Endothelial cell of umbilical vein (primary cell): ENCODE measurements at regions not wholly inside any gene's neighbourhood (a gene's known extent, or its start where the extent isn't known, plus 50 kb on each side); places are given as distances from the start of the nearest gene placed in this dataset.

Experiments used
- BruUV-seq: library from RNA; stranded (reverse); fragments of 400-500 nt; replicated peaks from 2 replicates; lab custom pipeline; 2021; lab: Mats Ljungman, UMichigan
- CTCF ChIA-PET: fragments of 300-600, 350-600 bp; sonication (Branson Sonifier 250); formaldehyde crosslinking; loops from one replicate; lab custom pipeline; 2021; ENCODE audit warnings: antibody characterized with exemption, inconsistent platforms; lab: Charles Lee
- POLR2A ChIA-PET: fragments of 300-600, 350-600 bp; sonication (Branson Sonifier 250); formaldehyde crosslinking; loops from one replicate; lab custom pipeline; 2021; ENCODE audit warnings: antibody characterized with exemption, inconsistent platforms; lab: Charles Lee
- DNase-seq: peaks from one replicate; pipeline ENCODE4 v3.0.0-alpha.2; 2011; ENCODE audit warnings: low read depth, low spot score
- FAIRE-seq: peaks from 2 replicates; lab custom pipeline; 2011; peaks lifted over from hg19 to GRCh38; lab: Jason Lieb, UNC
- H2AFZ ChIP-seq: 2 replicates; pipeline ENCODE4 v1.6.0; 2012; ENCODE audit warnings: low read depth, low read length, control low read depth, inconsistent platforms
- H3K27ac ChIP-seq: 2 replicates; pipeline ENCODE4 v1.5.1; 2011; ENCODE audit warnings: low read depth, mild to moderate bottlenecking, control low read depth, low read length, moderate library complexity; ENCODE audit not compliant: insufficient read depth
- H3K27me3 ChIP-seq, 2 experiments: 2 replicates each; pipeline versions ENCODE4 v1.6.0 to v1.6.1; 2011; ENCODE audit warnings: low read length in 2 of 2, mixed read lengths in 1 of 2; ENCODE audit not compliant: control insufficient read depth in 2 of 2, insufficient read depth in 2 of 2
- H3K36me3 ChIP-seq, 2 experiments: 2 replicates in 1 of 2; 3 replicates in 1 of 2; pipeline ENCODE4 v1.5.1; 2011; ENCODE audit warnings: low read length in 2 of 2, mild to moderate bottlenecking in 1 of 2, moderate library complexity in 1 of 2; ENCODE audit not compliant: control insufficient read depth in 2 of 2, insufficient read depth in 2 of 2; ENCODE audit errors: extremely low read depth in 1 of 2
- H3K4me1 ChIP-seq: 3 replicates; pipeline ENCODE4 v1.5.1; 2011; ENCODE audit warnings: mild to moderate bottlenecking, low read length; ENCODE audit not compliant: control insufficient read depth, insufficient read depth; ENCODE audit errors: extremely low read depth
- H3K4me2 ChIP-seq: 2 replicates; pipeline ENCODE4 v1.6.1; 2011; ENCODE audit warnings: low read length, control low read depth, mixed read lengths; ENCODE audit not compliant: insufficient read depth
- H3K4me3 ChIP-seq, 3 experiments: fragments of 200-600 bp in 1 of 3; sonication (generic), shearing (Covaris generic) in 1 of 3; replicated peaks in 1 of 3; 2 replicates each; pipeline ENCODE4 v1.5.1; 2011 to 2016; ENCODE audit warnings: control low read depth in 3 of 3, low read length in 3 of 3, mild to moderate bottlenecking in 2 of 3, inconsistent platforms in 1 of 3, low read depth in 1 of 3, moderate library complexity in 1 of 3; ENCODE audit not compliant: insufficient read depth in 1 of 3
- H3K79me2 ChIP-seq: 2 replicates; pipeline ENCODE4 v1.6.0; 2012; ENCODE audit warnings: low read length, inconsistent platforms; ENCODE audit not compliant: control insufficient read depth, insufficient read depth
- H3K9ac ChIP-seq: replicated peaks from 2 replicates; pipeline ENCODE3; 2011; ENCODE audit warnings: low read length, control low read depth; ENCODE audit not compliant: insufficient read depth; ENCODE audit errors: extremely low read depth
- H3K9me1 ChIP-seq: replicated peaks from 3 replicates; pipeline ENCODE4 v1.6.0; 2011; ENCODE audit warnings: mild to moderate bottlenecking, low read length; ENCODE audit not compliant: control insufficient read depth, insufficient read depth; ENCODE audit errors: extremely low read depth
- H3K9me3 ChIP-seq: replicated peaks from 2 replicates; pipeline ENCODE4 v1.5.1; 2012; ENCODE audit warnings: low read length, inconsistent platforms; ENCODE audit not compliant: control insufficient read depth, insufficient read depth
- H4K20me1 ChIP-seq: replicated peaks from 2 replicates; pipeline ENCODE3; 2011; ENCODE audit warnings: mild to moderate bottlenecking, low read length; ENCODE audit not compliant: control insufficient read depth, insufficient read depth; ENCODE audit errors: extremely low read depth
- EZH2 ChIP-seq: IDR thresholded peaks from 2 replicates; pipeline ENCODE4 v1.6.1; 2012; ENCODE audit warnings: borderline replicate concordance, low read depth, mild to moderate bottlenecking, moderate library complexity, low read length, inconsistent platforms; ENCODE audit not compliant: severe bottlenecking
- FOS ChIP-seq: IDR thresholded peaks from 2 replicates; pipeline ENCODE4 v1.6.1; 2011; ENCODE audit warnings: mild to moderate bottlenecking, low read length, moderate library complexity, borderline replicate concordance; ENCODE audit not compliant: insufficient read depth
- GATA2 ChIP-seq: IDR thresholded peaks from 2 replicates; pipeline ENCODE4 v1.7.0; 2011; ENCODE audit warnings: low read depth, mild to moderate bottlenecking, moderate library complexity, mixed read lengths, low read length; ENCODE audit not compliant: insufficient read length, insufficient read depth
- JUN ChIP-seq: IDR thresholded peaks from 2 replicates; pipeline ENCODE4 v1.6.1; 2011; ENCODE audit warnings: borderline replicate concordance, low read depth; ENCODE audit not compliant: insufficient read length, insufficient read depth
- MYC ChIP-seq: IDR thresholded peaks from one replicate; pipeline ENCODE4 v1.6.1; 2011; ENCODE audit warnings: mild to moderate bottlenecking, low read depth, low read length
- POLR2A ChIP-seq: IDR thresholded peaks from 2 replicates; pipeline ENCODE4 v1.6.1; 2012; ENCODE audit warnings: low read depth, mild to moderate bottlenecking, control low read depth, low read length
- POLR2AphosphoS5 ChIP-seq: IDR thresholded peaks from 2 replicates; pipeline ENCODE4 v1.6.1; 2012; ENCODE audit warnings: low read depth, mild to moderate bottlenecking, control low read depth, low read length, moderate library complexity; ENCODE audit not compliant: insufficient read depth
- dilution Hi-C: fragments of 300-500 bp; cut with MboI; formaldehyde crosslinking; loops from one replicate; pipeline ENCODE4 v1.15.0; 2019; ENCODE audit warnings: low sequenced_read_pairs; ENCODE audit not compliant: extremely low pct_ligation_motif_present
- intact Hi-C: fragments of 100-400 bp; cut with micrococcal nuclease; formaldehyde crosslinking; loops from one replicate; pipeline ENCODE4 v1.10.0; 2022
- TF ChIP-seq, protein P1 (sequence below): IDR thresholded peaks from 2 replicates; pipeline ENCODE4 v1.6.1; 2011; ENCODE audit not compliant: insufficient read depth, insufficient read length
- TF ChIP-seq, protein P2 (sequence below), 2 donors: IDR thresholded peaks; 1 replicate in 1 of 2; 2 replicates in 1 of 2; pipeline ENCODE4 v1.5.1; 2011; ENCODE audit warnings: low read length in 2 of 2, mild to moderate bottlenecking in 2 of 2, moderate library complexity in 2 of 2, control low read depth in 1 of 2, inconsistent platforms in 1 of 2, low read depth in 1 of 2; ENCODE audit not compliant: insufficient read depth in 1 of 2; ENCODE audit errors: extremely low read depth in 1 of 2

DNA sequence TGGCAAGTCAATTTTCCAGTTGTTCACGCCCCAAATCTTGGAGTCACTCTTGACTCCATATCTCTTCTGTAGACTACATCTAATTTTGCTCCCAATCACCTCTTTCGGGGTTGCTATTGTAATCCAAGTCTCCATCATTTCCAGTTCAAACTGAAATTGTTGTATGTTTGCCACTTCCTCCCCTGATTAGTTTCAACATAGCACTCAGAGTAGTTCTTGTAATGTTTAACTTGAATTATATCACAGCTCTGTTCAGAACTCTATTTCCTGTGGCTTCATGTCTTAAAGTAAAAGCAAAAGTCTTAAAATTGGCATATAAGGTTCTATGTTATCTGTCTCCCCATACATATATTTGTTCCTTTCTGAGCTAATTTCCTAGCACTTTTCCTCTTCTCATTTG is 348.5 kb upstream of the RIOK2 start:
- H4K20me1 ChIP-seq = no peaks in the 10 kb centered on the region
- H3K4me3 ChIP-seq = no peak overlapping the region
- H2AFZ ChIP-seq = no peak overlapping the region
- H3K36me3 ChIP-seq = no peaks in the 10 kb centered on the region
- no peaks in the 10 kb centered on the region for H3K27me3 ChIP-seq
- ChIA-PET CTCF (interaction anchor here (0.9 to 1.0 kb wide), 2 partner anchors 300 to 1237 kb away, joined by 3 read pairs; no protein-coding TSS in a partner anchor), POLR2A (no interaction called here)
- no peak for TF ChIP-seq POLR2AphosphoS5
- TF ChIP-seq EZH2 = no peak
- TF ChIP-seq, protein P1, sequence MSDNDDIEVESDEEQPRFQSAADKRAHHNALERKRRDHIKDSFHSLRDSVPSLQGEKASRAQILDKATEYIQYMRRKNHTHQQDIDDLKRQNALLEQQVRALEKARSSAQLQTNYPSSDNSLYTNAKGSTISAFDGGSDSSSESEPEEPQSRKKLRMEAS = no peak
- TF ChIP-seq FOS = no peak
- TF ChIP-seq MYC = no peak
- TF ChIP-seq JUN = no peak
- no peak for TF ChIP-seq POLR2A
- TF ChIP-seq, protein P2, sequence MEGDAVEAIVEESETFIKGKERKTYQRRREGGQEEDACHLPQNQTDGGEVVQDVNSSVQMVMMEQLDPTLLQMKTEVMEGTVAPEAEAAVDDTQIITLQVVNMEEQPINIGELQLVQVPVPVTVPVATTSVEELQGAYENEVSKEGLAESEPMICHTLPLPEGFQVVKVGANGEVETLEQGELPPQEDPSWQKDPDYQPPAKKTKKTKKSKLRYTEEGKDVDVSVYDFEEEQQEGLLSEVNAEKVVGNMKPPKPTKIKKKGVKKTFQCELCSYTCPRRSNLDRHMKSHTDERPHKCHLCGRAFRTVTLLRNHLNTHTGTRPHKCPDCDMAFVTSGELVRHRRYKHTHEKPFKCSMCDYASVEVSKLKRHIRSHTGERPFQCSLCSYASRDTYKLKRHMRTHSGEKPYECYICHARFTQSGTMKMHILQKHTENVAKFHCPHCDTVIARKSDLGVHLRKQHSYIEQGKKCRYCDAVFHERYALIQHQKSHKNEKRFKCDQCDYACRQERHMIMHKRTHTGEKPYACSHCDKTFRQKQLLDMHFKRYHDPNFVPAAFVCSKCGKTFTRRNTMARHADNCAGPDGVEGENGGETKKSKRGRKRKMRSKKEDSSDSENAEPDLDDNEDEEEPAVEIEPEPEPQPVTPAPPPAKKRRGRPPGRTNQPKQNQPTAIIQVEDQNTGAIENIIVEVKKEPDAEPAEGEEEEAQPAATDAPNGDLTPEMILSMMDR (IDR thresholded peaks at IDR 0.05; ENCODE audit: extremely low read depth in 1 of 2, insufficient read depth in 1 of 2, low read depth in 1 of 2, low read length in 2 of 2) = no peak
- no peak for TF ChIP-seq GATA2
- no peaks in the 10 kb centered on the region for H3K9me3 ChIP-seq
- FAIRE-seq (no peak), DNase-seq (no peak)
- no TSS peak for BruUV-seq
- intact Hi-C loops = loop anchor here (5.0 to 10.0 kb wide), 5 partner anchors 234 to 821 kb away; partner anchors contain the start of gene RIOK2
- dilution Hi-C loops = no loop called here
- no peak overlapping the region for H3K4me2 ChIP-seq
- H3K9me1 ChIP-seq = no peaks in the 10 kb centered on the region
- peaks cover 7% of the 10 kb centered on the region for H3K4me1 ChIP-seq
- no peaks in the 10 kb centered on the region for H3K79me2 ChIP-seq
- H3K9ac ChIP-seq = no peak overlapping the region
- H3K27ac ChIP-seq = no peak overlapping the region
